ENCODE measurements at regions not wholly inside any gene's neighbourhood (a gene's known extent, or its start where the extent isn't known, plus 50 kb on each side); places are given as distances from the start of the nearest gene placed in this dataset.

GRCh38 chr2:7492719-7493118, 575.5 kb downstream of the RNF144A start:
- H3K4me1 ChIP-seq (ENCODE audit: insufficient read depth, low read length), result peaks cover 5% of the 10 kb centered on the region
- DNase-seq, result no peak
- no peaks in the 10 kb centered on the region for H3K79me2 ChIP-seq (ENCODE audit: insufficient read depth, low read length)
- Mint-ChIP-seq H3K4me1 (peaks cover 5 to 6% of the 10 kb centered on the region in 2 experiments), H3K27me3 (ENCODE audit: low read depth) (no peaks in the 10 kb centered on the region), H3K4me3 (no peak overlapping the region), H3K27ac (no peak overlapping the region), H3K9me3 (peaks cover 3 to 8% of the 10 kb centered on the region in 2 experiments), H3K36me3 (ENCODE audit: insufficient read depth in 1 of 3, low read depth in 3 of 3) (peaks cover 2 to 10% (median 2%) of the 10 kb centered on the region in 3 experiments; a peak in 4 of 7 replicates)
- no peak overlapping the region for H2BK20ac ChIP-seq (ENCODE audit: low read depth, low read length, poor library complexity, severe bottlenecking)
- H2AFZ ChIP-seq (ENCODE audit: low read length), result no peak overlapping the region
- no peak overlapping the region for H4K8ac ChIP-seq (replicated peaks; ENCODE audit: insufficient read length, low read depth, low read length)
- H3K23ac ChIP-seq (ENCODE audit: insufficient read length, low read depth, low read length), result no peak overlapping the region
- H3K4ac ChIP-seq (ENCODE audit: low read depth, low read length), result no peak overlapping the region
- H3K27me3 ChIP-seq (ENCODE audit: insufficient read depth, low read length), result no peaks in the 10 kb centered on the region
- no peak overlapping the region for H3K56ac ChIP-seq (ENCODE audit: insufficient read length, low read depth, low read length)
- no peak overlapping the region for H3K18ac ChIP-seq (ENCODE audit: insufficient read length, low read depth, low read length)
- H3K27ac ChIP-seq (ENCODE audit: insufficient read length, low read depth, low read length), result no peak overlapping the region
- WGBS (ENCODE audit: extremely low coverage, insufficient read length, low lambda C conversion rate), result no CpG with 5 or more reads among the region's 1 CpG
- H2BK12ac ChIP-seq (ENCODE audit: insufficient read length, low read depth, low read length), result no peak overlapping the region
- no peak overlapping the region for H3T11ph ChIP-seq (ENCODE audit: low read length)
- H2BK15ac ChIP-seq (ENCODE audit: low read depth, low read length), result no peak overlapping the region
- no peak overlapping the region for H2BK5ac ChIP-seq (ENCODE audit: insufficient read length, low read length)
- H3K4me2 ChIP-seq (ENCODE audit: insufficient read depth, insufficient read length, low read length), result no peak overlapping the region
- no peak overlapping the region for H3K9ac ChIP-seq (ENCODE audit: extremely low read depth, insufficient read length, low read length)
- no peak overlapping the region for H2AK5ac ChIP-seq (ENCODE audit: insufficient read length, low read length)
- H3K23me2 ChIP-seq (ENCODE audit: insufficient read length, low read depth, low read length, poor library complexity, severe bottlenecking), result no peaks in the 10 kb centered on the region
- TF ChIP-seq CTCF (conservative IDR thresholded peaks at IDR 0.05), result no peak
- no peaks in the 10 kb centered on the region for H3K9me3 ChIP-seq (ENCODE audit: control insufficient read depth, low read depth, low read length)
- H4K5ac ChIP-seq (ENCODE audit: insufficient read length, low read depth, low read length), result no peak overlapping the region
- H4K91ac ChIP-seq (ENCODE audit: insufficient read length, low read depth, low read length), result no peak overlapping the region
- no peak overlapping the region for H3K14ac ChIP-seq (ENCODE audit: insufficient read depth, low read length)
- H4K20me1 ChIP-seq (ENCODE audit: control insufficient read depth, insufficient read depth, insufficient read length), result no peaks in the 10 kb centered on the region
- H2BK120ac ChIP-seq (ENCODE audit: low read depth, low read length, poor library complexity, severe bottlenecking), result no peak overlapping the region
- no peaks in the 10 kb centered on the region for H3K79me1 ChIP-seq (ENCODE audit: insufficient read depth, low read depth, low read length, poor library complexity, severe bottlenecking)

All from H9 (cell line).